ENCODE measurements at regions not wholly inside any gene's neighbourhood (a gene's known extent, or its start where the extent isn't known, plus 50 kb on each side); places are given as distances from the start of the nearest gene placed in this dataset.

- no peak for DNase-seq (ENCODE audit: low read depth)
Observed at GRCh38 chr5:58403822-58404433, 56.0 kb downstream of the PLK2 start.

GRCh38 chr5:58401701-58402100, 58.2 kb downstream of the PLK2 start:
- DNase-seq (ENCODE audit: low read depth): no peak

- no peak for DNase-seq (ENCODE audit: low read depth)
Observed at GRCh38 chr5:58400737-58401136, 59.1 kb downstream of the PLK2 start.

GRCh38 chr5:58399951-58400350, 59.9 kb downstream of the PLK2 start:
- no peak for DNase-seq (ENCODE audit: low read depth)

DNA sequence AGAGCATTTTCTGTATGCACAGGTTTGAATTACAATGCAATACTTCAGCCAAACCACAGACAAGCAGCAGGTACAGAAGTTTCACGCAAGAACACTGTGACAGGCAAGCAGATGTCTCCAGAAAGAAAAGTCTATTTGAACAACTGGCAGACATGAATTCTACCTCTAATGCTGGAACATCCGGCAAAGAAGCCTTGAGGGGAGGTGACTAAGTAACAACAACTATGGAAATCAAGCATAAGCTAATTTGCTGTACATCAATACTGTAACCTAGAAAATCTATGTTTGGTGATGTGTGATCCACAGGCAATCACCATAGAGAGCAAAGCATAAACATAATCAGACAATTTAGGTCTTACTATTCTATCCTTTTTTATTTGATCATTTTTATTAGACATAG, 65.5 kb downstream of the PLK2 start:
- no peak for DNase-seq (ENCODE audit: low read depth)

GRCh38 chr5:58393716-58394115, 66.2 kb downstream of the PLK2 start:
- no peak for DNase-seq (ENCODE audit: low read depth)

DNA sequence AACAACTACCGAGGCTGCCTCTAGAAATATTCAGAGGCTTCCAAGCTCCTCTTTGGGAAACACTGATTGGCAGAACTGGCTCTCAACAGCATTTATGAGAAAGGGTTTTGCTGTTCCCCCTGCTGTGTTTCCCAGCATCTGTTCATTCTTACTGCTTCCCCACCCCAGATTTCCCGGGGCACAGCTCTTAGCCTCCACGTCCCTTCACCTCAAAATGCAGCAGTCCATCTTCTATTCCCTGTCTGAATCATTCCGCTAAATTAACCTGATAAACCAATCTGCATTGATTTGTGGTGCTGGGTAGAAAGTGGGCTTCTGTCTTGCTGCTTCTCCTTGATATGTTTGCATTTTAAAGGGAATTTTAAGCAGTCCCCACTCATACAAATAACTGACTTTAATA, 67.4 kb downstream of the PLK2 start:
- DNase-seq (ENCODE audit: low read depth): no peak

DNA sequence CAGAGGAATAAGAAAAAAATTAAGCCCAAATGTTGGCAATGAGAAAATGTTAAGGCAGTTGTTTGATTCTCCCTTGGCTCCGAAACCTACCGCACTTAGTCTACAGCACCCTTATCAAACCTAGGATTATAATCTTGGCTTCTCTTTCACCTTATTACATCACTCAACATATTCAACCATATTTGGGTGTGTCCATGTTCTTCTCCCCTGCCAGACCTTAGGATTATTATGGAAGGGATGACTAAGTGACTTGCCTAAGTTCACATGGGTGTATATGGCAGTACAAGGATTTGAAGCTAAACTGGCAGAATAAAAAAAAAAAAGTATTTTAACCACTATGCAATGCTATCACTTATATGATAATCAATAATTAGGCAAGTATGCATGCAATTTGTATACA, 76.4 kb downstream of the PLK2 start:
- no peak for DNase-seq (ENCODE audit: low read depth)

DNA sequence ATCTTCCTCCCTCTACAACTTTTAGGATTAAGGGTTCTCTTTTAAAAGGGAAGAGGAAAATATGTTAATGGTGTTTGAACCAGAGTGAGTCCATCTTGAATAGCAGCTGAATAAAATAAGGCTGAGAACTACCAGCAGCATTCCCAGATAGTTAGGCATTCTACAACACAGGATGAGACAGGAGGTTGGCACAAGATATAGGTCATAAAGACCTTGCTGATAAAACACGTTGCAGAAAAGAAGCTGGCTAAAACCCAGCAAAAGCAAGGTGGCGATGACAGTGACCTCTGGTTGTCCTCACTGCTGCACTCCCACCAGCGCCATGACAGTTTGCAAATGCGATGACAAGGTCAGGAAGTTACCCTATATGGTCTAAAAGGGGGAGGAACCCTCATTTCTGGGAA, 77.8 kb downstream of the PLK2 start:
- DNase-seq (ENCODE audit: low read depth): no peak

DNA sequence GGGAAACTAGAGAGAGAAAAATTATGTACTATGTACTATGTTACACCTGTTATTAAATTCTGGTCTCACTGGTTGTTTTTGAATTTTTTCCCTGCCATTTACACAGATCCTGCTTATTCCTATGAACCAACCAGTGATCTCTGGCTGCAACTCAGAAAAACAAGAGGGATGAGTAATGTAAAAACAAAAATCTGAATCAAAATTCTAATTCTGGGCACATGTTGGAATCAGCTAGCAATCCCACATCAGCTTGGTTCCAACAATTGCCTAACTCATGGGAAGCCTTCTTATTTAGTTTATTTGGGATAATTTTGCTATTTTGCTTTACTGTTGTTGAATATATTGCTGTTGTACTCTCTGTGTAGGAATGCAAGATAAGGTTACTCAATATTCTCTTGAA, 78.3 kb downstream of the PLK2 start:
- no peak for DNase-seq (ENCODE audit: low read depth)

GRCh38 chr5:58380655-58381054, 79.2 kb downstream of the PLK2 start:
- no peak for DNase-seq (ENCODE audit: low read depth)

GRCh38 chr5:58378613-58379390, 81.1 kb downstream of the PLK2 start:
- no peak for DNase-seq (ENCODE audit: low read depth)

DNA sequence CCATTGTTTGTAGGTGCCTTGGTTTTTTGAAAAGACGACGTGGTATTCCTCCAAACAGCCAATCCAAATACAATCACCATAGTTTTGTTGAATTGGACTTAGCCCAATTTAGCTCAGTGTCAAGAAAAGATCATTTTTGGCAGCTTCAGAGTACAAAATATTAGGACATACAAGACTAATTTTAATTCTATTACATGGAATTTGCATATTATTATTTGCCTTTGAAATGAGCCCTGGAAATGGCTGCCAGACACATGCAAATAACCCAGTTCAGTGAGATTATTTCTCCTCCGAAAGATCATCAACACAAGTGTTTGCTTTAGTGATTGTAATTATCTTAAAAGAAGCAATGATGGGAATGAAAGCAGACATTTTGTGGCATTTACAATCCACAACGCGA, 89.3 kb downstream of the PLK2 start:
- no peak for DNase-seq (ENCODE audit: low read depth)

DNA sequence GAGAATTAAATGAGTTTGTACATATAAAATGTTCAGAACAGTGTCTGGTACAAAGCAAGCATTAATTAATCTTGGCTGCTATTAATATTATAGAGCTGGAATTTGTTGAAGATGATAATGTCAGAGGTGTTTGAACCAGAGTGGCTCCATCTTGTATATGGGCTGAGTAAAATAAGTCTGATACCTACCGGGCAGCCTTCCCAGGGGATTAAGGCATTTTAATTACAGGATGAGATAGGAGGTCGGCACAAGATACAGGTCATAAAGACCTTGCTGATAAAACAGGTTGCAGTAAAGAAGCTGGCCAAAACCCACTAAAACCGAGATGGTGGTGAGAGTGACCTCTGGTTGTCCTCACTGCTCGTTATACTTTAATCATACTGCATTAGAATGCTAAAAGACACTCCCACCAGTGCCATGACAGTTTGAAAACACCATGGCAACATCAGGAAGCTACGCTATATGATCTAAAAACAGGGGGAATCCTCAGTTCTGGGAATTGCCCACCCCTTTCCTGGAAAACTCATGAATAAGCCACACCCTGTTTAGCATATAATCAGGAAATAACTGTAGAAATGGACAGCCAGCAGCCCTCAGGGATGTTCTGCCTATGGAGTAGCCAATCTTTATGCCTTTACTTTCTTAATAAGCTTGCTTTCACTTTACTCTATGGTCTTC, 90.2 kb downstream of the PLK2 start:
- no peak for DNase-seq (ENCODE audit: low read depth)

GRCh38 chr5:58366461-58366860, 93.4 kb downstream of the PLK2 start:
- DNase-seq (ENCODE audit: low read depth): no peak

DNA sequence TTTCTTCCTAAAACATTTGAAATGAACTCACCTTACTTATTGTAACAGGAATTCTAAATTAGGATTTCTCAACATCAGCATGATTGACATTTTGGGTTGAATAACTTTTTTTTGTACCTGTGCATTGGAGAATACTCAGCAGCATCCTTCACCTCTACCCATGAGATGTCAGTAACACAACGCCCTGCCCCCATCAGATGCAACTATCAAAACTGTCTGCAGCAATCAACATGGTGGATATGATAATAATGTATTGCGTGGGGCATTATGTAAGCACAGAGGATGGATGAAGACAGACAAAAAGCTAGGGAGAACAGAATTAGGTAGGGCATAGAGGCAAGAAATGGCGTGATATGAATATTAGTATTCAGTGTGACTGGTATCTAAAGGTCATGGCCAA, 94.1 kb downstream of the PLK2 start:
- DNase-seq (ENCODE audit: low read depth): no peak

GRCh38 chr5:58363461-58364249, 96.2 kb downstream of the PLK2 start:
- no peak for DNase-seq (ENCODE audit: low read depth)

GRCh38 chr5:58362135-58362534, 97.8 kb downstream of the PLK2 start:
- DNase-seq (ENCODE audit: low read depth): no peak

DNA sequence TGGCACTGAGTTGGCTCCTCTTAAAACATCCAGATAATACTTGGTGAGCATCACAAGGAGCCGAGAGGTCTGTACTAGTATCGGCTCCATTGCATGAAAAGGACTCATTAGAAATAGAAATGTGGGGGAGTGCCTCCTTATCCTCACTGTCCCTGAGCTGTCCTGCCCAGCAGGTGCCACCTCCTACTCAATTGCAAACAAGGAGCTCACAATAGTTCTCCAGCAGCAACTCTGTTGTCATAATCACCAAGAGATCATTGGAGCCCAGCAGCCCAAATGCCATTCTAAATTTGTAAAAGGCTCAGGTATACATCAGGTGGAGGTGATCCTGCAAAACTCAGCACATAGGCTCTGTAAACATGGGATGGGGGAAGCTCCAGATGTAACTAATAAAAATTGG, 99.1 kb downstream of the PLK2 start:
- no peak for DNase-seq (ENCODE audit: low read depth)

DNA sequence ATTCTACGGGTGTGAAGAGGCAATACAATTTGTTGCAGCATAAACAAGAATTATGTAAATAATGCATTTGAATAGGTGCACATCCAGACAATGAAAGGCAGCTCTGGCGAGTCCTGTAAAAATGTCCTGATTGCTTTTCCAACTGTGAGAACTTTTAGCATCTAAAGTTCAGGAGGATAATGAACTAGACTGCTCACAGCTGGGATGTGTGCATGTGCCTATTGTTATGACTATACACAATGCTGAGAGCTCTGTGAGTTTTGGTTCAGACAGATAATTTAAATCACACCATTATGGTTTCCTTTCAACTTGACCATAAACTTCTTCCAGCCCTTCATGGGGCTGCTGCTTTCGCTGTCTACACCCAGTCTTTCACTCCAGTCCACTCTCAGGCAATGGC, 99.9 kb downstream of the PLK2 start:
- no peak for DNase-seq (ENCODE audit: low read depth)

DNA sequence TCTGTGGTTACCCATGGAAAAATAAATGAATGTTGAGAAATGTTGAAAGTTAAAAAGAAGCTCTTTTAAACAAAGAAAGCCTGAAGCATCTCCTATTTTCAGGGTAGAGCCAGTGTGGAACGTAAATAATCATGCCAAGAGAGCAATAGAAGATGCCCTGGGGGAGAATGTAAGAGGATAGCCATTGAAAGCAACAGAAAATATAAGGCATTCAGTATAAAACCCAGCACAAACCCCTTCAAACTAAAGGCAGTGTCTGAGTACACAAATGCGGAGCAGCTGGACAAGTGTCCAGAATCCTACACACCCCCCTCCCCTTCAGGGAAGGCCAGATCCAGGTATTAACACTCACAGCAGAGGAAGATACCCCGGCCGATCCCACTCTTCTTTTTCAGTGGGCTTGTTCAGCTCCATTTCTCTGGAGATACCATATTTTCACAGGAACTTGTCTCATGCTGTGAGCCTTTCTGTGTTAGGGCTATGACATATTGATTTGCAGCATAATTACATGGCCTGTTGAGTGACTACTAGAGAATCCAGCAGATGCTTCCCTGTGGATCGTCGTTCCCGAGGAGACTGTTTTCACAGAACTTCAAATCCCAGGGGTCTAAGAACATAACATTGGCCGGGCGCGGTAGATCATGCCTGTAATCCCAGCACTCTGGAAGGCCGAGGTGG, 101.2 kb downstream of the PLK2 start:
- DNase-seq (ENCODE audit: low read depth): no peak

Measured in stimulated activated CD8-positive, alpha-beta memory T cell treated with anti-CD3 and anti-CD28 coated beads, Interleukin-12 subunit alpha, Interleukin-12 subunit beta, amount 100 ng/mL, for 1 hour (primary cell).